ENCODE measurements at regions not wholly inside any gene's neighbourhood (a gene's known extent, or its start where the extent isn't known, plus 50 kb on each side); places are given as distances from the start of the nearest gene placed in this dataset.

- DNase-seq (ENCODE audit: low read depth): no peak
Observed at GRCh38 chr2:56615760-56616159, 432.0 kb downstream of the CCDC85A start.

DNA sequence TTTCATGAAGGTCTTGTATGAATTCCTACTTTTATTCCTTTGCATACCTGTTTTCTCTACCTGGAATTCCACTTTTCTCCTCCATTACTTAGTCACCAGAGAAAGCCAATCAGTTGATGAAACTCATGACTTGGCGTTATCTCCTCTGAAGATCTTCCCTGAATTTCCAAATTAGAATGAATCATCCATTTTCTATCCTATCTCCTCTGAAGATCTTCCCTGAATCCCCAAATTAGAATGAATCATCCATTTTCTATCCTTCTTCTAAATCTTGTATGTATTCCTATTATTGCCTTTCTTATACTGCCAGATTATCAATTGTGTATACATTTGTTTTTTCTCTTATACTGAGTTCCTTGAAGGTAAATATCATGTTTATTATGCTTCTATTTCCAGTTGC, 440.4 kb downstream of the CCDC85A start:
- peak; percentile 43 for DNase-seq (ENCODE audit: low read depth)

DNA sequence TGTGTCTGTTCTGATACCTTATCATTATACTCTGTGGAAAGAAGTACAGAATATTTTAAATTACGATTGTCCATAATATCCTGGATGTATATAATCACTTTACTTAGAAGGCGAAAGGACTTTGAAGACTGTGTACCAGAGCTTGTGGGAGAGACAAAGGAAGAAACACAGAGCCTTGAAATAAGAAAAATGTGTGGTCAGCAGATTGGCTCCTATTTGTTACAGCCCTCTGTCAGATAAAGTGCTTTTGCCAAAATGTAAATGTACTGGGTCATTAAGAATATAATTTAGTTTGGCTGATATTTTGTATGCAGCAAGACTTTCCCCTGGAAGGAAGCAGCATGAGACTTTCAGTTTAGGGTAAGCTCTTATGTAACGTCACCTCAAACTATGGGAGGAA, 443.1 kb downstream of the CCDC85A start:
- no peak for DNase-seq (ENCODE audit: low read depth)

- DNase-seq (ENCODE audit: low read depth): no peak
Observed at GRCh38 chr2:56630286-56630685, 446.5 kb downstream of the CCDC85A start.

DNA sequence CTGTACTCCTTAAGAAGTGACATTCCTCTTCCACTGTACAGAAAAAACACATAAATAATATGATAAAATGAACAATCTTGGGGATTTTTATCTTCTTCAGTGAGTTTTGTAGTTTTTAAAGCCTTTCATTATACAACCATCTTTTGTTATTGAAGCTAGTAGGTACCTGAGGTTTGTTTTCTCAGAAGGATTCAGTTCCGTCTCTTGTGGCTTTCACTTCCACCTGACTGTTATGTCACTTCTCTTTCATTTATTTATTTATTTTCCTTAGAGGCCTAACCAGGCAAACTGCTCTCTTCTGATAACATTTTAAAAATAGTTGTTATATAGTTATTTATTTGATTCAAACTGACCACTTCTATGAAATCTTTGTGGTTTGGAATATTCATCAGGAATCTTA, 464.2 kb downstream of the CCDC85A start:
- no peak for DNase-seq (ENCODE audit: low read depth)

DNA sequence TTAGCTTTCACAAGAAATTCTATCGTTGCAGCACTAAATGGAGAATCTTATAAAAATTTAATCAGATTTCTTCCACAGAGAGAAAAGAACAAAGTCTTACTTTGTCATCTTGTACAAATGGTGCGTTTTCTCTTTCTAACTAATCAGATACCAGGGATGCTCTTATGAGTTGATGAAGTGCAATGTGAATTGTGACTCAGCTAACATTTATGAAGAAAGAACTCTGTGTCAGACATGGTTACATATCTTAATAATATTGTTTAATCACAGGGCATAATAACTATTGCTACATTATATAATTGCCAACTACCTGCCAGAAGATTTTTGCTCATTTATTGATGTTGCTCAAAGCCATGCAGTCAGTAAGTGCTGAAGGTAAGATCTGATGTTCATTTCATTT, 465.0 kb downstream of the CCDC85A start:
- peak; percentile 44 for DNase-seq (ENCODE audit: low read depth)

GRCh38 chr2:56654936-56655335, 471.1 kb downstream of the CCDC85A start:
- DNase-seq (ENCODE audit: low read depth): peak; percentile 39

GRCh38 chr2:56656826-56657225, 473.0 kb downstream of the CCDC85A start:
- no peak for DNase-seq (ENCODE audit: low read depth)

DNA sequence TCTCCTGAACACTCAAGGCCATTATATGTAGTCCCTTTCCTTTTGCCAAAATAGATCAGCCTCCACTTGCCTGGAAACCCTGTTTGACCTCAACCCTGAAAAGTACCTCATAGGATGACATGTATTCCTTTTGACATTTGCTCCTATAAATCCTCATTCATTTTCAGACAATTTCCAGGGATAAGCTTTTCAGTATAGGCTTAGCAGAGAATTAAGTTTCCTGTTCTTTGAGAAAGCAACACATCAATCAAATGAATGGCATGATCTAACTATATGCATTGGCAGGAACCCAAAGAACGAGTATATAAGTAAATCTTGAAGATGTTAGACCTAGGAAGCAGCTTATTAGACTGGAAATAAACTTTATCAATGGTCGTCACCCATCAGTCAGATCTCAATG, 483.0 kb downstream of the CCDC85A start:
- DNase-seq (ENCODE audit: low read depth): no peak

GRCh38 chr2:56671973-56672569, 488.3 kb downstream of the CCDC85A start:
- DNase-seq (ENCODE audit: low read depth): peak; percentile 49

DNA sequence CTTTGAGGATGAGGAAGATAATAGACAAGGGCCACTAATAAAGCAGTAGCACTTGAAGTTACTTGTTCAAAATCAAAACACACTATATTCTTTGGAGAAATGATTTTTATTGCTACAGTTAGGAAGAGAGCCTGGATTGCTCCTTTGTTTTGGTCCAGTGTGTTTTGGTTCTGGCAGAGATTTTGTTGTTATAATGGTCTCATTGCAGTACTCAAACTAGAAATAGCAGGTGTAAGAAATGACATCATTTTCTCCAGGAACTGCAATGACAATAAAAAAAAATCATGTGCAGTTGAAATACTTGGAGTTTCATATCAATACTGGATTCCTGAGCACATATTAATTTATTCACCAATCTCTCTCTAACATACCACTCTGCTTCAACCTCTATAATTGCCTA, 490.3 kb downstream of the CCDC85A start:
- no peak for DNase-seq (ENCODE audit: low read depth)

DNA sequence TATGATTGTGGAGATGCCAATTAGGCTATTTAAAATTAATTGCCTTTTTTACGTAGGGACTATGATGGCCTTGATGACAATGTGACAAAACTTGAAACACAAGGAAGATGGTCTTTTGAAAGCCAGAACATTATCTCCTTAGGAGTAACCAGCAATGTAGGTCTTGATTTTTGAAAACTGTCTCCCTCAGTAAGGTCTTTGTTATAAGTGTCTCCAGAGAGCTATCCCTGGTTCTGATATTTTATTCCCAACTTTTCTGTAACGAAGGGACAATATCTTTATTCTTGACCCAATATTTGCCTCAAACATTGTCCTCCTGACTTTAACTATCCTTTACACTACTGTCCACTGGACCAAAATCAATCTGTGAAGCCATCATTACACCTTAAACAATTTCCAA, 493.2 kb downstream of the CCDC85A start:
- DNase-seq (ENCODE audit: low read depth): no peak

DNA sequence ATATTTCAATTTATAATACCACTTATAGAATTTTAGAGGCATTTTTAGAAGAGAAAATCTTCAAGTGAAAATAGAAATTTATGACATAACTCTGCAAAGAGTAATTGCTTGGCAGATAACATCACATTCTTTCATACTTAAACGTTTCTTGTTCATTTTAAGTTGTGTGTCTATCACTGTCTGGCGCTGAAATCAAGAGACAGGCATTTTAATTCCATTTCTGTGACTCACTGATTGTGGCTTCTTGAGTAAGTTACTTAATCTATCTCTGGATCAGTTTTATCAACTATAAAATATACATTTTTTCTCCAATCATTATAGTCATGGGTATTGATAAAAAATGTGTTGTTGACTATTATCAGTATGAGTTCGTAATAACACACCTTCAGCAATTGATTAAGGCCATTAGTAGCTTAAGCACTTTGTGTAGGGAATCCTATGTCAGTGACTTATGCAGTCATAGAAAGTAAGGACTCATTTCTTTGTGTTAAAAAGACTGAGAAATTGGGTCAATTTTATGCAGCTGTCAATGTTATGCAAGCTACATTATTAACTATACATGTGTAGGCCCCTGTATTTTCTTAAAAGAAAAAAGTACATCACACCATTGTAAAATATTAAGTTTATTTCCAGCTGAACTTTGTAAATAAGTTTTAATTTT, 497.3 kb downstream of the CCDC85A start:
- peak; percentile 83 for DNase-seq (ENCODE audit: low read depth)

GRCh38 chr2:56681659-56682396, 498.0 kb downstream of the CCDC85A start:
- DNase-seq (ENCODE audit: low read depth): peak; percentile 61

GRCh38 chr2:56682397-56682760, 498.6 kb downstream of the CCDC85A start:
- no peak for DNase-seq (ENCODE audit: low read depth)

GRCh38 chr2:56684327-56684726, 500.5 kb downstream of the CCDC85A start:
- DNase-seq (ENCODE audit: low read depth): no peak

DNA sequence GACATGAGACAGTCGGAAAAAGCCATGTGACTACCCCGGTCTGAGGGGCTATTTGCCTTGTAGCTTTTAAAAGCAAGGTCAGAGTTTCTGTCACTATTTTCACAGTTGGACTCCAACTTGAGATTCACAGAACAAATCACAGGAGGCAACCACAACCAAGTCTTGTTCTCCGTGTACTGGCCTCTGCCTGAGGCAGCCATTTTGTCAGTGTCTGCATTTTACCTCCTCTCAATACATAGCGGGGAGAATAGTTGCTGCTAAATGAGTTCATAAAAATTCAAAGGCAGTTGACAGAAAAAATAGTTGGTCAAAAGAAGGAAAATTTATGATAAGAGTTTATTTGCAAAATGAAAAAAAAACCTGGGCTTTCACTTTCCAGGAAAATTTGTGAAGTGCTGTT, 501.4 kb downstream of the CCDC85A start:
- DNase-seq (ENCODE audit: low read depth): no peak

- DNase-seq (ENCODE audit: low read depth): peak; percentile 66
Observed at GRCh38 chr2:56687169-56687568, 503.4 kb downstream of the CCDC85A start.

- no peak for DNase-seq (ENCODE audit: low read depth)
Observed at GRCh38 chr2:56688661-56689060, 504.9 kb downstream of the CCDC85A start.

DNA sequence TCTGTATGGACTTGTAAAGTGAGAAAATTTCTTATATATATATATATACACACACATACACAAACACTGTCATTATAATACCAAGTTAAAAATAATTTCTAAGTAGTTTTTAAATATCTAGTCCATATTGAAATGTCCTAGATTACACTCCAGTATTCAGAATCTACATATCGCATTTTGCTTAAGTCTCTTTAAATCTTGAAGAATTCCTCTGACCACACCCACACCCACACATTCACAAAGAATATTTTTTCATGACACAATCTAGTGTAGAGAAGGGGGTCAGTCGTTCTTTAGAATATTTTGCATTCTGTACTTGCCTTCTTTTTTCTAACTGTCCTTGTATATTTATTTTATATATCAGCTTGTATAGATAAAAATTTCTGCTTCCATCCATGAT, 509.7 kb downstream of the CCDC85A start:
- DNase-seq (ENCODE audit: low read depth): no peak

GRCh38 chr2:56703001-56703400, 519.2 kb downstream of the CCDC85A start:
- DNase-seq (ENCODE audit: low read depth): no peak

DNA sequence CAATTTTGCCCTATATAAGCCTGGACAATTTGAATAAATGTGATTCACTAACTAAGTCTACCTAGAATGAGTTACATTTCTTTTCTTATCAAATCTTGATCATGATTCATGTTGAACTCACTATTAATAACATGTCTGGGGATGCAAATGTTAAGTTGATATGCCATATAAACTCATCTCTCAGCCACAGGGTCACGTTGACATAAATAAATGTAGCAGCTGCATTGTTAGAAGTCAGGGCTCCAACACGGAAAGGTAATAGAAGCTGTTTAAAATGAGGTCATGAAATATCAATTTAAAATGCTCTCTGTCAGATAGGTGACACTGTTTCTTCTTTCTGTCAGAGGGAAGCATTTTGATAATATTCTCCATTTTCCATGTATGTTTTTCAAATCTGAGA, 521.9 kb downstream of the CCDC85A start:
- DNase-seq (ENCODE audit: low read depth): no peak

GRCh38 chr2:56707218-56707617, 523.4 kb downstream of the CCDC85A start:
- DNase-seq (ENCODE audit: low read depth): no peak

- DNase-seq (ENCODE audit: low read depth): no peak
Observed at GRCh38 chr2:56707650-56708049, 523.9 kb downstream of the CCDC85A start.

All from ELR (cell line).